Stimulated activated CD4-positive, alpha-beta T cell treated with anti-CD3 and anti-CD28 coated beads, TNF-alpha, amount 100 ng/mL, for 1 hour (primary cell): ENCODE measurements at regions not wholly inside any gene's neighbourhood (a gene's known extent, or its start where the extent isn't known, plus 50 kb on each side); places are given as distances from the start of the nearest gene placed in this dataset.
"Not testable (repeated sequence)": the region's sequence is repeated elsewhere in the genome, so short reads cannot be mapped to it uniquely, and the experiment has no call there.

Experiments used
- DNase-seq, 3 donors: peaks; one replicate each; pipeline ENCODE4 v3.0.0-alpha.2; 2020; ENCODE audit warnings: low read depth in 3 of 3, low spot score in 1 of 3

- DNase-seq = not testable (repeated sequence)
These were observed 234.3 kb downstream of the NPIPA7 start for GRCh38 chr16:16613212-16613611.

- DNase-seq = not testable (repeated sequence)
These were observed 235.5 kb downstream of the NPIPA7 start for GRCh38 chr16:16614484-16614883.

GRCh38 chr16:16618963-16619465 lies 240.1 kb downstream of the NPIPA7 start:
- DNase-seq = not testable (repeated sequence)

GRCh38 chr16:16624367-16624766 lies 245.4 kb downstream of the NPIPA7 start:
- not testable (repeated sequence) for DNase-seq

- not testable (repeated sequence) for DNase-seq
These were observed 246.2 kb downstream of the NPIPA7 start for GRCh38 chr16:16625140-16625539.

GRCh38 chr16:16627865-16628264 lies 248.9 kb downstream of the NPIPA7 start:
- not testable (repeated sequence) for DNase-seq

- not testable (repeated sequence) for DNase-seq
These were observed 259.3 kb downstream of the NPIPA7 start for GRCh38 chr16:16638231-16638630.

GRCh38 chr16:16638714-16639113 lies 259.8 kb downstream of the NPIPA7 start:
- DNase-seq = not testable (repeated sequence)

GRCh38 chr16:16643828-16644227 lies 264.9 kb downstream of the NPIPA7 start:
- DNase-seq = not testable (repeated sequence)

- DNase-seq = not testable (repeated sequence)
These were observed 269.1 kb downstream of the NPIPA7 start for GRCh38 chr16:16648002-16648401.

GRCh38 chr16:16672180-16672812 lies 293.4 kb downstream of the NPIPA7 start:
- DNase-seq = not testable (repeated sequence)

- DNase-seq = not testable (repeated sequence)
These were observed 295.9 kb downstream of the NPIPA7 start for GRCh38 chr16:16674820-16675219.

GRCh38 chr16:16721849-16722248 lies 342.9 kb downstream of the NPIPA7 start:
- DNase-seq = not testable (repeated sequence)

- DNase-seq = not testable (repeated sequence)
These were observed 343.7 kb downstream of the NPIPA7 start for GRCh38 chr16:16722666-16723065.

GRCh38 chr16:16723819-16724519 lies 345.0 kb downstream of the NPIPA7 start:
- DNase-seq = not testable (repeated sequence)

GRCh38 chr16:16727048-16727447 lies 348.1 kb downstream of the NPIPA7 start:
- not testable (repeated sequence) for DNase-seq

- DNase-seq = not testable (repeated sequence)
These were observed 363.6 kb downstream of the NPIPA7 start for GRCh38 chr16:16742573-16742972.

GRCh38 chr16:16754992-16755667 lies 376.2 kb downstream of the NPIPA7 start:
- not testable (repeated sequence) for DNase-seq

- no peak for DNase-seq
These were observed 384.5 kb downstream of the NPIPA7 start for GRCh38 chr16:16763449-16763848.

GRCh38 chr16:16770717-16771116 lies 391.8 kb downstream of the NPIPA7 start:
- DNase-seq = not testable (repeated sequence)

- DNase-seq = no peak
These were observed 395.4 kb downstream of the NPIPA7 start for GRCh38 chr16:16774389-16774788.

GRCh38 chr16:16778332-16778731 lies 399.4 kb downstream of the NPIPA7 start:
- DNase-seq = no peak
